ENCODE measurements at regions not wholly inside any gene's neighbourhood (a gene's known extent, or its start where the extent isn't known, plus 50 kb on each side); places are given as distances from the start of the nearest gene placed in this dataset.

- TF ChIP-seq CTCF (IDR thresholded peaks at IDR 0.05; ENCODE audit: insufficient read depth, low read depth, low read length) (no peak), EZH2 (IDR thresholded peaks at IDR 0.05; ENCODE audit: insufficient read depth, low read length) (no peak)
These were observed 475.4 kb upstream of the RPS6KA3 start for GRCh38 chrX:20742106-20742505.

All from astrocyte (in vitro differentiated cells and primary cell).